Ishikawa (cell line): ENCODE measurements at regions not wholly inside any gene's neighbourhood (a gene's known extent, or its start where the extent isn't known, plus 50 kb on each side); places are given as distances from the start of the nearest gene placed in this dataset.

Experiments
- CEBPB ChIP-seq: IDR thresholded peaks from 2 replicates; pipeline ENCODE4 v1.6.1; 2012
- CREB1 ChIP-seq: IDR thresholded peaks from 2 replicates; pipeline ENCODE4 v1.6.1; 2012; ENCODE audit warnings: low read depth
- EGR1 ChIP-seq: IDR thresholded peaks from 2 replicates; pipeline ENCODE4 v1.6.1; 2012
- EP300 ChIP-seq: IDR thresholded peaks from 2 replicates; pipeline ENCODE4 v1.6.1; 2012; ENCODE audit warnings: borderline replicate concordance
- FOXM1 ChIP-seq: IDR thresholded peaks from 2 replicates; pipeline ENCODE4 v1.6.1; 2012; ENCODE audit warnings: low read depth, borderline replicate concordance
- MAX ChIP-seq: IDR thresholded peaks from 2 replicates; pipeline ENCODE4 v1.6.1; 2012
- NFIC ChIP-seq: IDR thresholded peaks from 2 replicates; pipeline ENCODE4 v1.6.1; 2012
- RAD21 ChIP-seq: IDR thresholded peaks from 2 replicates; pipeline ENCODE4 v1.6.1; 2012; ENCODE audit warnings: low read depth
- REST ChIP-seq: IDR thresholded peaks from 2 replicates; pipeline ENCODE4 v1.6.1; 2012; ENCODE audit warnings: low read depth, mild to moderate bottlenecking
- TAF1 ChIP-seq: IDR thresholded peaks from 2 replicates; pipeline ENCODE4 v1.6.1; 2012; ENCODE audit warnings: low read depth, mild to moderate bottlenecking
- TCF12 ChIP-seq: IDR thresholded peaks from 2 replicates; pipeline ENCODE4 v1.6.1; 2012; ENCODE audit warnings: low read depth
- TEAD4 ChIP-seq: IDR thresholded peaks from 2 replicates; pipeline ENCODE4 v1.6.1; 2012
- USF1 ChIP-seq: IDR thresholded peaks from 2 replicates; pipeline ENCODE4 v1.6.1; 2012
- YY1 ChIP-seq: IDR thresholded peaks from 2 replicates; pipeline ENCODE4 v1.6.1; 2012; ENCODE audit warnings: low read depth
- ZBTB7A ChIP-seq: IDR thresholded peaks from 2 replicates; pipeline ENCODE4 v1.6.1; 2012; ENCODE audit warnings: low read depth

GRCh38 chr9:73325983-73326382, 174.3 kb downstream of the ANXA1 start:
- TF ChIP-seq RAD21 (no peak), CREB1 (no peak), EGR1 (no peak), USF1 (no peak), ZBTB7A (no peak), NFIC (no peak), TEAD4 (no peak), YY1 (no peak), TCF12 (no peak), REST (no peak), MAX (no peak), TAF1 (no peak), FOXM1 (no peak), CEBPB (no peak), EP300 (no peak)

GRCh38 chr9:73327149-73327548, 175.5 kb downstream of the ANXA1 start:
- TF ChIP-seq REST (no peak), FOXM1 (no peak), CREB1 (no peak), MAX (no peak), RAD21 (no peak), CEBPB (no peak), ZBTB7A (no peak), NFIC (no peak), EP300 (no peak), USF1 (no peak), YY1 (no peak), TCF12 (no peak), EGR1 (no peak), TAF1 (no peak), TEAD4 (no peak)

GRCh38 chr9:73344060-73344459, 192.4 kb downstream of the ANXA1 start:
- TF ChIP-seq MAX (no peak), TCF12 (no peak), CREB1 (no peak), FOXM1 (no peak), TAF1 (no peak), USF1 (no peak), EGR1 (no peak), ZBTB7A (no peak), TEAD4 (no peak)

GRCh38 chr9:73347123-73347522, 195.5 kb downstream of the ANXA1 start:
- TF ChIP-seq MAX (no peak), USF1 (no peak), RAD21 (no peak), FOXM1 (no peak), CEBPB (no peak), EP300 (no peak), ZBTB7A (no peak), REST (no peak), NFIC (no peak), YY1 (no peak), EGR1 (no peak)
